Endothelial cell (in vitro differentiated cells): ENCODE measurements at regions not wholly inside any gene's neighbourhood (a gene's known extent, or its start where the extent isn't known, plus 50 kb on each side); places are given as distances from the start of the nearest gene placed in this dataset.
"Not testable (repeated sequence)": the region's sequence is repeated elsewhere in the genome, so short reads cannot be mapped to it uniquely, and the experiment has no call there.

ENCODE experiments used
- DNase-seq: peaks from one replicate; pipeline ENCODE4 v3.0.0; 2021; ENCODE audit warnings: low spot score
- H3K27ac Mint-ChIP-seq: one replicate; pipeline ENCODE4 v1.8.0; 2021; ENCODE audit warnings: mixed read lengths, inconsistent platforms; ENCODE audit not compliant: unreplicated experiment
- H3K27me3 Mint-ChIP-seq: one replicate; pipeline ENCODE4 v1.8.0; 2021; ENCODE audit warnings: mild to moderate bottlenecking, moderate library complexity, mixed read lengths, inconsistent platforms; ENCODE audit not compliant: unreplicated experiment
- H3K36me3 Mint-ChIP-seq: one replicate; pipeline ENCODE4 v1.8.0; 2021; ENCODE audit warnings: mild to moderate bottlenecking, low read depth, mixed read lengths, inconsistent platforms; ENCODE audit not compliant: unreplicated experiment
- H3K4me1 Mint-ChIP-seq: one replicate; pipeline ENCODE4 v1.8.0; 2021; ENCODE audit warnings: mild to moderate bottlenecking, mixed read lengths, inconsistent platforms; ENCODE audit not compliant: unreplicated experiment
- H3K4me3 Mint-ChIP-seq: one replicate; pipeline ENCODE4 v1.8.0; 2021; ENCODE audit warnings: mild to moderate bottlenecking, mixed read lengths, inconsistent platforms; ENCODE audit not compliant: unreplicated experiment
- H3K9me3 Mint-ChIP-seq: one replicate; pipeline ENCODE4 v1.8.0; 2021; ENCODE audit warnings: mixed read lengths, inconsistent platforms; ENCODE audit not compliant: unreplicated experiment
- TF ChIP-seq, protein P1 (sequence below): fragments of 200-600 bp; sonication (generic); IDR thresholded peaks from one replicate; pipeline ENCODE4 v1.5.0; 2021; ENCODE audit warnings: antibody characterized with exemption; ENCODE audit not compliant: unreplicated experiment

- Mint-ChIP-seq H3K27ac (no peak overlapping the region), H3K4me3 (no peak overlapping the region)
Observed at GRCh38 chr4:188992706-188993105, 853.5 kb downstream of the TRIML1 start.

GRCh38 chr4:188993871-188994270, 854.6 kb downstream of the TRIML1 start:
- no peaks in the 10 kb centered on the region for H3K9me3 Mint-ChIP-seq
- TF ChIP-seq, protein P1, sequence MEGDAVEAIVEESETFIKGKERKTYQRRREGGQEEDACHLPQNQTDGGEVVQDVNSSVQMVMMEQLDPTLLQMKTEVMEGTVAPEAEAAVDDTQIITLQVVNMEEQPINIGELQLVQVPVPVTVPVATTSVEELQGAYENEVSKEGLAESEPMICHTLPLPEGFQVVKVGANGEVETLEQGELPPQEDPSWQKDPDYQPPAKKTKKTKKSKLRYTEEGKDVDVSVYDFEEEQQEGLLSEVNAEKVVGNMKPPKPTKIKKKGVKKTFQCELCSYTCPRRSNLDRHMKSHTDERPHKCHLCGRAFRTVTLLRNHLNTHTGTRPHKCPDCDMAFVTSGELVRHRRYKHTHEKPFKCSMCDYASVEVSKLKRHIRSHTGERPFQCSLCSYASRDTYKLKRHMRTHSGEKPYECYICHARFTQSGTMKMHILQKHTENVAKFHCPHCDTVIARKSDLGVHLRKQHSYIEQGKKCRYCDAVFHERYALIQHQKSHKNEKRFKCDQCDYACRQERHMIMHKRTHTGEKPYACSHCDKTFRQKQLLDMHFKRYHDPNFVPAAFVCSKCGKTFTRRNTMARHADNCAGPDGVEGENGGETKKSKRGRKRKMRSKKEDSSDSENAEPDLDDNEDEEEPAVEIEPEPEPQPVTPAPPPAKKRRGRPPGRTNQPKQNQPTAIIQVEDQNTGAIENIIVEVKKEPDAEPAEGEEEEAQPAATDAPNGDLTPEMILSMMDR = no peak
- no peaks in the 10 kb centered on the region for H3K36me3 Mint-ChIP-seq
- no peak overlapping the region for H3K4me3 Mint-ChIP-seq
- H3K27me3 Mint-ChIP-seq = no peaks in the 10 kb centered on the region
- DNase-seq = no peak
- peaks cover 4% of the 10 kb centered on the region for H3K4me1 Mint-ChIP-seq
- no peak overlapping the region for H3K27ac Mint-ChIP-seq

More at GRCh38 chr4:188992706-188993105, 853.5 kb downstream of the TRIML1 start:
- no peaks in the 10 kb centered on the region for H3K27me3 Mint-ChIP-seq
- H3K9me3 Mint-ChIP-seq = no peaks in the 10 kb centered on the region
- no peak for DNase-seq
- TF ChIP-seq, protein P1 = no peak
- no peaks in the 10 kb centered on the region for H3K36me3 Mint-ChIP-seq
- H3K4me1 Mint-ChIP-seq = peaks cover 4% of the 10 kb centered on the region

DNA sequence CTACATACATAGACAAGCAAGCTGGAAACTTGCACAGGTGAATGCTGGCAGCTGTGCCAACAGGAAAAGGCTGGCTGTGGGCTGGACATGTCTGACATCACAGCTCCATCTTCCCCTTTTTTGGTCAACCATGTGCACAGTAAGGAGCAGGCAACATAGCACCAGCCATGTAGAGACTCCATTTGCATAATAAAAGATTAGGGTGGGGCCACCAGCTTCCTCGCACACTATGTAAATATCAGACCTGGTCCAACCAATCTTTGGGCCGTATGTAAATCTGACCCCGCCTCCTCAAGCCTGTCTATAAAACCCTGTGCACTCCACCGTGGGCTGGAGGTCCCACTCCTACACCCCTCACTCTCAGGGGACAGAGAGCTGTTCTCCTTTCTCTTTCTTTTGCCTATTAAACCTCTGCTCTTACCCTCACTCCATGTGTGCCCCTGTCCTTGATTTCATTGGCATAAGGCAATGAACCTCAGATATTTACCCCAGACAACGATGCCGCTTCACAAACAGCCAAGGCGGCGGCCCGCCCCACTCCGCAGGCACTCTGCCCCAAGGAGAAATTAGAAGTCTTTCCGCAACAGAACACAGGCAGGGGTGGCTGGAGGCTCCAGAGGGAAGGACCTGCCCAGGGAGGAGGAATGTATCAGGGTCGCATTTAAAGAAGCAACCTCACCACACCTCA, 862.2 kb downstream of the TRIML1 start:
- Mint-ChIP-seq H3K36me3 (no peaks in the 10 kb centered on the region), H3K27ac (no peak overlapping the region), H3K27me3 (no peaks in the 10 kb centered on the region), H3K4me3 (no peak overlapping the region), H3K4me1 (no peaks in the 10 kb centered on the region), H3K9me3 (no peaks in the 10 kb centered on the region)
- TF ChIP-seq, protein P1 = no peak
- DNase-seq = no peak

GRCh38 chr4:189001971-189002450, 862.8 kb downstream of the TRIML1 start:
- Mint-ChIP-seq H3K4me3 (no peak overlapping the region), H3K27me3 (no peaks in the 10 kb centered on the region), H3K27ac (no peak overlapping the region), H3K36me3 (no peaks in the 10 kb centered on the region), H3K4me1 (no peaks in the 10 kb centered on the region), H3K9me3 (no peaks in the 10 kb centered on the region)
- DNase-seq = no peak
- TF ChIP-seq, protein P1 = no peak

GRCh38 chr4:189002475-189002874, 863.2 kb downstream of the TRIML1 start:
- Mint-ChIP-seq H3K36me3 (no peaks in the 10 kb centered on the region), H3K4me3 (no peak overlapping the region), H3K27ac (no peak overlapping the region), H3K4me1 (no peaks in the 10 kb centered on the region), H3K27me3 (no peaks in the 10 kb centered on the region), H3K9me3 (no peaks in the 10 kb centered on the region)
- TF ChIP-seq, protein P1 = no peak
- no peak for DNase-seq

DNA sequence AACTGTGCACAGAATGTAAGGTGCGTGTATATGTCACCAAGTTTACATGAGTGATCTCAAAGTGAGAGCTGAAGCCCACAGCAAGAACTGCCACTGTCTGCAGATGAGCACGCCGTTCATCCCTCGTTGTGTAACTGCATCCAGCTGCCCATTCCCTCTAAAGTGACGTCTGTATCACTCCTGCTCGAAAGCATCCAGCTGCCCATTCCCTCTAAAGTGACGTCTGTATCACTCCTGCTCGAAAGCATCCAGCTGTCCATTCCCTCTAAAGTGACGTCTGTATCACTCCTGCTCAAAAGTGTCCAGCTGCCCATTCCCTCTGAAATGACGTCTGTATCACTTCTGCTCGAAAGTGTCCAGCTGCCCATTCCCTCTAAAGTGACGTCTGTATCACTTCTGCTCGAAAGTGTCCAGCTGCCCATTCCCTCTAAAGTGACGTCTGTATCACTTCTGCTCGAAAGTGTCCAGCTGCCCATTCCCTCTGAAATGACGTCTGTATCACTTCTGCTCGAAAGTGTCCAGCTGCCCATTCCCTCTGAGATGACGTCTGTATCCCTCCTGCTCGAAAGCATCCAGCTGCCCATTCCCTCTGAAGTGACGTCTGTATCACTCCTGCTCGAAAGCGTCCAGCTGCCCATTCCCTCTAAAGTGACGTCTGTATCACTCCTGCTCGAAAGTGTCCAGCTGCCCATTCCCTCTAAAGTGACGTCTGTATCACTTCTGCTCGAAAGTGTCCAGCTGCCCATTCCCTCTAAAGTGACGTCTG, 871.4 kb downstream of the TRIML1 start:
- H3K4me3 Mint-ChIP-seq, H3K27me3 Mint-ChIP-seq, DNase-seq, H3K27ac Mint-ChIP-seq, H3K36me3 Mint-ChIP-seq, H3K9me3 Mint-ChIP-seq, H3K4me1 Mint-ChIP-seq: not testable (repeated sequence)
